ENCODE measurements at regions not wholly inside any gene's neighbourhood (a gene's known extent, or its start where the extent isn't known, plus 50 kb on each side); places are given as distances from the start of the nearest gene placed in this dataset.
"Not testable (repeated sequence)": the region's sequence is repeated elsewhere in the genome, so short reads cannot be mapped to it uniquely, and the experiment has no call there.

GRCh38 chr1:223041481-223041880 lies 101.6 kb downstream of the TLR5 start:
- Histone ChIP-seq H3K27ac (ENCODE audit: low read length) (no peak overlapping the region), H3K4me2 (ENCODE audit: insufficient read depth, low read length) (no peak overlapping the region), H3K79me2 (ENCODE audit: insufficient read depth, low read length) (no peaks in the 10 kb centered on the region), H3K4me3 (ENCODE audit: low read depth in 1 of 2, low read length in 2 of 2) (no peak overlapping the region), H3K27me3 (ENCODE audit: insufficient read depth, low read length, poor library complexity) (no peaks in the 10 kb centered on the region), H3K4me1 (ENCODE audit: insufficient read depth, low read length) (no peaks in the 10 kb centered on the region), H3K36me3 (ENCODE audit: insufficient read depth, low read length) (no peaks in the 10 kb centered on the region), H4K20me1 (ENCODE audit: insufficient read depth, low read length) (no peaks in the 10 kb centered on the region), H3K9ac (ENCODE audit: low read depth, low read length) (no peak overlapping the region), H2AFZ (ENCODE audit: low read depth, low read length) (no peak overlapping the region), H3K9me3 (ENCODE audit: insufficient read depth, low read length, severe bottlenecking) (peaks cover 3% of the 10 kb centered on the region)
- TF ChIP-seq EZH2 (IDR thresholded peaks at IDR 0.05; ENCODE audit: borderline replicate concordance, low read depth, low read length, severe bottlenecking): no peak
- no peak for TF ChIP-seq CTCF (IDR thresholded peaks at IDR 0.05; ENCODE audit: borderline replicate concordance, extremely low read depth, low read length, poor library complexity, severe bottlenecking)
- ATAC-seq (ENCODE audit: insufficient read depth, low read depth): no peak
- no peak for DNase-seq

GRCh38 chr1:223045164-223045957 lies 97.7 kb downstream of the TLR5 start:
- H2AFZ ChIP-seq (ENCODE audit: low read depth, low read length): no peak overlapping the region
- no peak for ATAC-seq (ENCODE audit: insufficient read depth, low read depth)
- no peak for DNase-seq
- H3K4me3 ChIP-seq (ENCODE audit: low read depth in 1 of 2, low read length in 2 of 2): no peak overlapping the region
- H3K9me3 ChIP-seq (ENCODE audit: insufficient read depth, low read length, severe bottlenecking): peaks cover 3% of the 10 kb centered on the region
- H3K27me3 ChIP-seq (ENCODE audit: insufficient read depth, low read length, poor library complexity): no peaks in the 10 kb centered on the region
- H3K4me1 ChIP-seq (ENCODE audit: insufficient read depth, low read length): no peaks in the 10 kb centered on the region
- no peak overlapping the region for H3K9ac ChIP-seq (ENCODE audit: low read depth, low read length)
- H3K79me2 ChIP-seq (ENCODE audit: insufficient read depth, low read length): no peaks in the 10 kb centered on the region
- H3K36me3 ChIP-seq (ENCODE audit: insufficient read depth, low read length): no peaks in the 10 kb centered on the region
- H3K4me2 ChIP-seq (ENCODE audit: insufficient read depth, low read length): no peak overlapping the region
- no peak for TF ChIP-seq EZH2 (IDR thresholded peaks at IDR 0.05; ENCODE audit: borderline replicate concordance, low read depth, low read length, severe bottlenecking)
- no peak for TF ChIP-seq CTCF (IDR thresholded peaks at IDR 0.05; ENCODE audit: borderline replicate concordance, extremely low read depth, low read length, poor library complexity, severe bottlenecking)
- H3K27ac ChIP-seq (ENCODE audit: low read length): no peak overlapping the region
- no peaks in the 10 kb centered on the region for H4K20me1 ChIP-seq (ENCODE audit: insufficient read depth, low read length)

GRCh38 chr1:223046011-223046410 lies 97.0 kb downstream of the TLR5 start:
- Histone ChIP-seq H4K20me1 (ENCODE audit: insufficient read depth, low read length) (no peaks in the 10 kb centered on the region), H2AFZ (ENCODE audit: low read depth, low read length) (no peak overlapping the region), H3K9ac (ENCODE audit: low read depth, low read length) (no peak overlapping the region), H3K4me1 (ENCODE audit: insufficient read depth, low read length) (no peaks in the 10 kb centered on the region), H3K27me3 (ENCODE audit: insufficient read depth, low read length, poor library complexity) (no peaks in the 10 kb centered on the region), H3K36me3 (ENCODE audit: insufficient read depth, low read length) (no peaks in the 10 kb centered on the region), H3K79me2 (ENCODE audit: insufficient read depth, low read length) (no peaks in the 10 kb centered on the region), H3K4me3 (ENCODE audit: low read depth in 1 of 2, low read length in 2 of 2) (no peak overlapping the region), H3K4me2 (ENCODE audit: insufficient read depth, low read length) (no peak overlapping the region), H3K9me3 (ENCODE audit: insufficient read depth, low read length, severe bottlenecking) (peaks cover 3% of the 10 kb centered on the region), H3K27ac (ENCODE audit: low read length) (no peak overlapping the region)
- DNase-seq (no peak), ATAC-seq (ENCODE audit: insufficient read depth, low read depth) (no peak)
- TF ChIP-seq EZH2 (IDR thresholded peaks at IDR 0.05; ENCODE audit: borderline replicate concordance, low read depth, low read length, severe bottlenecking) (no peak), CTCF (IDR thresholded peaks at IDR 0.05; ENCODE audit: borderline replicate concordance, extremely low read depth, low read length, poor library complexity, severe bottlenecking) (no peak)

GRCh38 chr1:223046463-223046862 lies 96.6 kb downstream of the TLR5 start:
- not testable (repeated sequence) for H3K36me3 ChIP-seq (ENCODE audit: insufficient read depth, low read length); H2AFZ ChIP-seq (ENCODE audit: low read depth, low read length); DNase-seq; H3K9me3 ChIP-seq (ENCODE audit: insufficient read depth, low read length, severe bottlenecking); H3K27me3 ChIP-seq (ENCODE audit: insufficient read depth, low read length, poor library complexity); H3K9ac ChIP-seq (ENCODE audit: low read depth, low read length); H3K4me2 ChIP-seq (ENCODE audit: insufficient read depth, low read length); H4K20me1 ChIP-seq (ENCODE audit: insufficient read depth, low read length); ATAC-seq (ENCODE audit: insufficient read depth, low read depth); H3K27ac ChIP-seq (ENCODE audit: low read length); H3K4me1 ChIP-seq (ENCODE audit: insufficient read depth, low read length); H3K4me3 ChIP-seq (ENCODE audit: low read depth in 1 of 2, low read length in 2 of 2); H3K79me2 ChIP-seq (ENCODE audit: insufficient read depth, low read length)

Measured in DND-41 (cell line).